ENCODE measurements at regions not wholly inside any gene's neighbourhood (a gene's known extent, or its start where the extent isn't known, plus 50 kb on each side); places are given as distances from the start of the nearest gene placed in this dataset.

DNA sequence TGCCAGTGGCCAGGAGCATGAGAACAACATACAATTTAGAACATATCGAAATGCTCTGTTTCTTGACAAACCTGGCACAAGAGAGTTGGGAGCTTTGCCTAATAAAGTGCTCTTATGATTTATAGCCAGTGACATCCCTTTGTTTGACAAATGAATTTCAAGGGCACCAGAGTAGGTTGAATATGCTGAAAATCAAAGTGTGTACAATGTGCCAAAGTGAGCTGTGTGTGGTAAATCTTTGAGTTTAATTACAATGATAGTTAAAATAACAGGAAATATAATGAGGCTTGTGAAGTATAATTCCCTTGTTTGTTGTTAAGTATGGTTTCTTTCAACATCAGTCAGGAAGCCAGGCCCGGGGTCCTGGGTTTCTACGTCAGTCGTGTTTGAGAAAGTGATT lies 211.9 kb downstream of the EBLN2 start:
- Histone ChIP-seq H2AFZ (ENCODE audit: low read depth, low read length) (no peak overlapping the region), H3K79me2 (ENCODE audit: control insufficient read depth, insufficient read depth, low read length) (no peaks in the 10 kb centered on the region), H3K4me2 (ENCODE audit: insufficient read depth, low read length) (no peak overlapping the region), H3K27ac (ENCODE audit: extremely low read depth, low read depth, low read length) (no peak overlapping the region), H3K27me3 (ENCODE audit: control insufficient read depth in 2 of 2, insufficient read depth in 2 of 2, low read length in 2 of 2) (no peaks in the 10 kb centered on the region; a peak in 1 of 5 replicates), H3K4me1 (replicated peaks in 1 of 2; ENCODE audit: control insufficient read depth in 2 of 2, insufficient read depth in 2 of 2, low read length in 2 of 2) (no peaks in the 10 kb centered on the region), H3K9me1 (ENCODE audit: control insufficient read depth, insufficient read depth, low read length) (no peaks in the 10 kb centered on the region), H3K36me3 (ENCODE audit: control insufficient read depth, insufficient read depth, low read length) (no peaks in the 10 kb centered on the region), H3K9me3 (replicated peaks; ENCODE audit: control insufficient read depth, insufficient read depth, low read depth, low read length) (no peaks in the 10 kb centered on the region), H4K20me1 (replicated peaks; ENCODE audit: control insufficient read depth, insufficient read depth, low read length) (no peaks in the 10 kb centered on the region), H3K9ac (ENCODE audit: insufficient read depth in 1 of 2, low read depth in 2 of 2, low read length in 2 of 2) (no peak overlapping the region), H3K4me3 (no peak overlapping the region)
- ChIA-PET POLR2A (no interaction called here), CTCF (ENCODE audit: low intra/inter-chr PET ratio) (no interaction called here)
- ATAC-seq (no peak), DNase-seq (ENCODE audit: extremely low read depth in 1 of 4, low spot score in 3 of 4) (no peak), FAIRE-seq (no peak)
- WGBS (ENCODE audit: insufficient coverage, low coverage, missing lambda C conversion rate), result 3% methylated on average over 4 of the region's 4 CpGs
- intact Hi-C loops (cut with micrococcal nuclease) (no loop called here), in situ Hi-C loops (cut with MboI) (no loop called here)
- no TSS peak for BruUV-seq (replicated peaks)
- TF ChIP-seq NR2C1 (IDR thresholded peaks at IDR 0.05), result no peak
- no peak for TF ChIP-seq NR2C1 (tag; IDR thresholded peaks at IDR 0.05)
- TF ChIP-seq, protein P1, sequence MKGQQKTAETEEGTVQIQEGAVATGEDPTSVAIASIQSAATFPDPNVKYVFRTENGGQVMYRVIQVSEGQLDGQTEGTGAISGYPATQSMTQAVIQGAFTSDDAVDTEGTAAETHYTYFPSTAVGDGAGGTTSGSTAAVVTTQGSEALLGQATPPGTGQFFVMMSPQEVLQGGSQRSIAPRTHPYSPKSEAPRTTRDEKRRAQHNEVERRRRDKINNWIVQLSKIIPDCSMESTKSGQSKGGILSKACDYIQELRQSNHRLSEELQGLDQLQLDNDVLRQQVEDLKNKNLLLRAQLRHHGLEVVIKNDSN (CRISPR knock-in tag; IDR thresholded peaks at IDR 0.05), result no peak
- no peak for TF ChIP-seq DMBX1 (CRISPR knock-in tag; IDR thresholded peaks at IDR 0.05; ENCODE audit: borderline replicate concordance)
- TF ChIP-seq ZNF780A (CRISPR knock-in tag; IDR thresholded peaks at IDR 0.05), result no peak
- no peak for TF ChIP-seq ZNF668 (CRISPR knock-in tag; IDR thresholded peaks at IDR 0.05)
- TF ChIP-seq, protein P2, sequence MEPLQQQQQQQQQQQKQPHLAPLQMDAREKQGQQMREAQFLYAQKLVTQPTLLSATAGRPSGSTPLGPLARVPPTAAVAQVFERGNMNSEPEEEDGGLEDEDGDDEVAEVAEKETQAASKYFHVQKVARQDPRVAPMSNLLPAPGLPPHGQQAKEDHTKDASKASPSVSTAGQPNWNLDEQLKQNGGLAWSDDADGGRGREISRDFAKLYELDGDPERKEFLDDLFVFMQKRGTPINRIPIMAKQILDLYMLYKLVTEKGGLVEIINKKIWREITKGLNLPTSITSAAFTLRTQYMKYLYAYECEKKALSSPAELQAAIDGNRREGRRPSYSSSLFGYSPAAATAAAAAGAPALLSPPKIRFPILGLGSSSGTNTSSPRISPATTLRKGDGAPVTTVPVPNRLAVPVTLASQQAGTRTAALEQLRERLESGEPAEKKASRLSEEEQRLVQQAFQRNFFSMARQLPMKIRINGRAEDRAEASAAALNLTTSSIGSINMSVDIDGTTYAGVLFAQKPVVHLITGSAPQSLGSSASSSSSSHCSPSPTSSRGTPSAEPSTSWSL (CRISPR knock-in tag; IDR thresholded peaks at IDR 0.05; ENCODE audit: borderline replicate concordance), result no peak
- no peak for TF ChIP-seq SRF (CRISPR knock-in tag; IDR thresholded peaks at IDR 0.05)
- TF ChIP-seq ZNF316 (IDR thresholded peaks at IDR 0.05), result no peak
- TF ChIP-seq ZNF695 (CRISPR knock-in tag; IDR thresholded peaks at IDR 0.05), result no peak
- no peak for TF ChIP-seq KLF13 (tag; IDR thresholded peaks at IDR 0.05; ENCODE audit: borderline replicate concordance, low read depth)
- no peak for TF ChIP-seq XRCC4 (IDR thresholded peaks at IDR 0.05; ENCODE audit: extremely low read depth, insufficient read depth, insufficient read length)
- no peak for TF ChIP-seq HDAC1 (IDR thresholded peaks at IDR 0.05)
- TF ChIP-seq LEF1 (IDR thresholded peaks at IDR 0.05), result no peak
- TF ChIP-seq MYNN (IDR thresholded peaks at IDR 0.05), result no peak
- no peak for TF ChIP-seq MYNN (CRISPR knock-in tag; IDR thresholded peaks at IDR 0.05)
- no peak for TF ChIP-seq DACH1 (IDR thresholded peaks at IDR 0.05; ENCODE audit: partially characterized antibody)
- TF ChIP-seq ILK (tag; IDR thresholded peaks at IDR 0.05; ENCODE audit: borderline replicate concordance, low read depth), result no peak

Measured in K562 (cell line).